GM10266 (cell line): ENCODE measurements at regions not wholly inside any gene's neighbourhood (a gene's known extent, or its start where the extent isn't known, plus 50 kb on each side); places are given as distances from the start of the nearest gene placed in this dataset.

Source experiments
- DNase-seq: peaks from one replicate; pipeline ENCODE4 v3.0.0; 2012; ENCODE audit errors: extremely low spot score
- TF ChIP-seq, protein P1 (sequence below): IDR thresholded peaks from 2 replicates; pipeline ENCODE4 v1.5.1; 2012; ENCODE audit warnings: mild to moderate bottlenecking, low read depth; ENCODE audit not compliant: control insufficient read depth, insufficient read depth; ENCODE audit errors: missing control alignments

- TF ChIP-seq, protein P1, sequence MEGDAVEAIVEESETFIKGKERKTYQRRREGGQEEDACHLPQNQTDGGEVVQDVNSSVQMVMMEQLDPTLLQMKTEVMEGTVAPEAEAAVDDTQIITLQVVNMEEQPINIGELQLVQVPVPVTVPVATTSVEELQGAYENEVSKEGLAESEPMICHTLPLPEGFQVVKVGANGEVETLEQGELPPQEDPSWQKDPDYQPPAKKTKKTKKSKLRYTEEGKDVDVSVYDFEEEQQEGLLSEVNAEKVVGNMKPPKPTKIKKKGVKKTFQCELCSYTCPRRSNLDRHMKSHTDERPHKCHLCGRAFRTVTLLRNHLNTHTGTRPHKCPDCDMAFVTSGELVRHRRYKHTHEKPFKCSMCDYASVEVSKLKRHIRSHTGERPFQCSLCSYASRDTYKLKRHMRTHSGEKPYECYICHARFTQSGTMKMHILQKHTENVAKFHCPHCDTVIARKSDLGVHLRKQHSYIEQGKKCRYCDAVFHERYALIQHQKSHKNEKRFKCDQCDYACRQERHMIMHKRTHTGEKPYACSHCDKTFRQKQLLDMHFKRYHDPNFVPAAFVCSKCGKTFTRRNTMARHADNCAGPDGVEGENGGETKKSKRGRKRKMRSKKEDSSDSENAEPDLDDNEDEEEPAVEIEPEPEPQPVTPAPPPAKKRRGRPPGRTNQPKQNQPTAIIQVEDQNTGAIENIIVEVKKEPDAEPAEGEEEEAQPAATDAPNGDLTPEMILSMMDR: no peak
- no peak for DNase-seq
Measured at GRCh38 chr3:110413807-110414748, 657.5 kb upstream of the NECTIN3 start.

DNA sequence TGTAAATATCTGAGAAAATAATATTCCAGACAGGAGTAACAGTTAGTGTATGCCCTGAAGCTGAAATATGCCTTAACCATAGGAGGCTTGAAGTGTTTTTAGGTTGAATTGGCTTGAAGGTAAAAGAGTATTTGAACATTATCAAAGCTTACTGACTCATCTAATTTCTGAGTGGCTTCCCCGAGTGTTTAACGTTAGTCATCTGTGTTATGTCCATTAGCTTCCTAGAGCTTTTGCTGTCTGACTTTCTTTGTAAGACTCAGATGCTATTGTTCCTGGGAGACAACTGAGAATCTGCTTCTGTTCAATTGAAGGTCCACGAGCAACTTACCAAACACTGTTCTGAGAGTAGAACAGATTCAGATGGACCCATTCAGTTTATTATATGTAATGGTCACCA, 656.8 kb upstream of the NECTIN3 start:
- TF ChIP-seq, protein P1: no peak
- DNase-seq: no peak

- TF ChIP-seq, protein P1: no peak
Measured at GRCh38 chr3:110419096-110419495, 652.5 kb upstream of the NECTIN3 start.

DNA sequence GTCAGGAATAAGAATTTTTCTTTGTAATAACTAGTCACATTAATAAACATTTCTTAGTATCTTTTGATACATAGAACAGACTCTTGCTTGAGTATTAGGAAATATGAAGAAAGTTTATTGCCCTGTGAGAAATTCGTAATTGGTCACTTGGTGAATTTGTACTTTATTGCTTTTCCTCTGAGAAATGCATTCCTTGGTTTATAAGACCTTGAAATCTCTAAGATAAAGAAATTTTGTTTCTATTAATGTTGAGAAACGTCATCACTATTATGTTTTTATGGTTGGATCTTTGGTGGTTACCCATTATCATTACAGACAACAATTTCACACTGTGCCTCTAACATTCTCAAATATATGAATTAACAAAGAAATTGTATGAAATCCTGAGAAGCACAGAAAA, 652.0 kb upstream of the NECTIN3 start:
- no peak for DNase-seq
- TF ChIP-seq, protein P1: no peak

More at GRCh38 chr3:110419096-110419495, 652.5 kb upstream of the NECTIN3 start:
- DNase-seq: no peak

GRCh38 chr3:110420158-110420641, 651.4 kb upstream of the NECTIN3 start:
- DNase-seq: no peak
- TF ChIP-seq, protein P1: no peak

DNA sequence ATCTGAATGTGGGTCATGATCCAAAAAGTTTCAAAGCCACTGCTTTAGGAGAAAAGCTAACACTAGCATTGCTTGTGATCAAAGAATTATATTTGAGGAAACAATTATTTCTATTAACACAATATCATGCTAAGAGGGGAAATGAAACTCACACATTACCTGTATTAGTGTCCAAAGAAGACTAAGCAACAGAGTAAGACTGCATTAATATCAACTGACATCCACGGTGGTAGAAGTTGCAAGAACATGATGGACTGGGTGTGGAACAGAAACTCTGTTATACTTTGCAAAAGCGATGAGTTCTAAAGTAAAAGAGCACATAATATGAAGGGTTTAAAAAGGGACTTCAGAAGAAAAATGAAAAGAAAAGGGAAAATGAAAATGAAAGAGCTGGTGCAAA, 648.3 kb upstream of the NECTIN3 start:
- TF ChIP-seq, protein P1: no peak
- DNase-seq: no peak

GRCh38 chr3:110430146-110430545, 641.5 kb upstream of the NECTIN3 start:
- TF ChIP-seq, protein P1: no peak
- DNase-seq: no peak
